ENCODE measurements at regions not wholly inside any gene's neighbourhood (a gene's known extent, or its start where the extent isn't known, plus 50 kb on each side); places are given as distances from the start of the nearest gene placed in this dataset.

DNA sequence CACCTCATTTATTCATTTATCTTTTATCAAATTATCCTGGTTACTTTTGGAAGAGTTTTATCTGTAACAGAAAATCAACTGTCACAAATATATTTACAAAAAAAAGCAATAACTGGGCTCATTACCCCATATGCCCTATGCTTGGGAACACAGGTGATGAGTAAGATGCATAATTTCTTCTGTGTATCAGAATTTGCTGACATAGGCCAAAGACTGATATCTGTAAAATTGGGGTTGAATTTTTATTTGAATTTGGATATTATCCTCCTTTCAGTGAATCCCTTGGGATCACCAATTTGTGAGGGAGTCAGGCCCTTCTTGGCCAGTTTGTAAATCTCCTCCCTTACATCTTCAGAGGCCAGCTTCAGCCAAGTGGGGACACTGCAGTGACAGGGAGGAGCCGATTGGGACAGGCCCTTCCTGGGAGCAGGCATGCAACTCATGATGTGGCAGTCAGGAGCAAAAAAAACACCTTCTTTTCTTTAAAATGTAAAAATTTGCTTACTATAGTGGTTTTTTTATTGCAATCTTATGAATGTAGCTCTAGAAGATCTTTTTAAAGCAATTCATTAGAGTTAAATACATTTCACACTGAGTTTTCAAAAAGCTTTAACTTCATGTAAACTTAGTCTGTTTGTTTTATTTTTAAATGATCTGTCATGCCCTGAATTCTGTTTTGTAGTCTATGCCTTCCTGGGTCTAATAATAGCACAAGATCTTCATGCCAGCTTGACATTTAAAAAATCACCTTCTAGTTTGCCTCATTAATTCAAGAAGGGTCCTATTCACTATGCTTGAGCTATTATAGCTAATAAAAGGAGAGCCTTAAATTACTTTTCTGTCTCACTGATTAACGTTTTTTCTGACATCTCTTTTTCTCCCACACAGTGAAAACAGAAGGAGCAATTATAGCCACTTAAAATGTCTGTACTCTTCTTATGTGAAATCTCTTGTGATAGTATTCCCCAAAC, 136.6 kb upstream of the SPRY1 start:
- in situ Hi-C loops (cut with HindIII; ENCODE audit: low sequenced_read_pairs): no loop called here

DNA sequence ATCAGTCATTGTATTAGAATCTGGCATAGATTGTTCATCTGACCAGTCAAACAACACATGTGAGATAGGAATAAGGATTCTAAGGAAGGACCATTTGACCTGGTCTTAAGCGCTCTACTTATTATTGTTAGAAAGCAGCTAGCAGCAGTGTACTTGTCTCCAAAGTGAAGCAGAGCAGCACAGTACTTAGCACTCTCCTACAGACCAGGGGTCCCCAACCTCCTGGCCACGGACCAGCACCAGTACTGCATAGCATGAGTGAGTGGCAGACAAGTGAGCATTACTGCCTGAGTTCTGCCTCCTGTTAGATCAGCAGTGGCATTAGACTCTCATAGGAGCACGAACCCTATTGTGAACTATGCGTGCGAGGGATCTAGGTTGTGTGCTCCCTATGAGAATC, 135.9 kb upstream of the SPRY1 start:
- in situ Hi-C loops (cut with HindIII; ENCODE audit: low sequenced_read_pairs): no loop called here

GRCh38 chr4:123262080-123262479, 134.5 kb upstream of the SPRY1 start:
- in situ Hi-C loops (cut with HindIII; ENCODE audit: low sequenced_read_pairs): no loop called here

GRCh38 chr4:123265443-123265842, 131.2 kb upstream of the SPRY1 start:
- in situ Hi-C loops (cut with HindIII; ENCODE audit: low sequenced_read_pairs): no loop called here

DNA sequence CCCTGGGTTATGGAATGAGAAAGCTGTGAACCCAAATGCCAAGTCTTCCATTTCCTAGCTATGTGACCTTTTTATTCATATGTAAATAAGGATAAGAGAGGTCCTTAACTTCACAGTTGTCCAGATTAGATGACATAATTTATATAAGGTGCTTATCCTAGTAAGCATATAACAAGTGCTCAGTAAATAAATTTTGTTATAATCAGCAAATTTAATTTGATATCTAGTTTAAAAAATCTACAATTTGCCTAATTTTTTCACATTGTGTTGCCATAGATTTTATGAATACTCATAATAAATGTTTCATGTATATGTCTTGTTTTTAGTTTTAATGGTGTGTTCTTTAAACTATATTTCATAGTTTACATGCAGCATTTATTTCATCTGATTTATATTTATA, 130.4 kb upstream of the SPRY1 start:
- in situ Hi-C loops (cut with HindIII; ENCODE audit: low sequenced_read_pairs): no loop called here

GRCh38 chr4:123278755-123279154, 117.8 kb upstream of the SPRY1 start:
- in situ Hi-C loops (cut with HindIII; ENCODE audit: low sequenced_read_pairs): no loop called here

GRCh38 chr4:123283371-123283895, 113.2 kb upstream of the SPRY1 start:
- in situ Hi-C loops (cut with HindIII; ENCODE audit: low sequenced_read_pairs): no loop called here

DNA sequence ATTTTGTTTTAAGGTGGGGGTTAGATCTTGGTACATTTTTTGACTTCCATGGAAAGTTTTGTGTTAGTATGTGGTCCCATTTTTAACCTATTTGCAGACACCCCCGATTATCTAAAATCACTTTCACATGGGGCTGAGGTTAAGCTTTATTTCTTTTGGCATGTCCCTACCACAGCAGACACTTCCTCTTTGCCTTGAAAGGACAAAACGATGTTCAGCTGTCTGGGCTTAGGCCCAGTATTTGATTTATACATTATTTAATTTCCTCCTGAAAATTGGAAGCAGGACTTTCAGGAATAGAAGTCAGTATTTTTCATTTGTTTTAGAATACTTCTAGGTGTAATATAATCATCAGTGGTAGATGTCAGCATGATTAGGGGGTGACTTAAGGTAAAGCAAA, 112.4 kb upstream of the SPRY1 start:
- in situ Hi-C loops (cut with HindIII; ENCODE audit: low sequenced_read_pairs): no loop called here

DNA sequence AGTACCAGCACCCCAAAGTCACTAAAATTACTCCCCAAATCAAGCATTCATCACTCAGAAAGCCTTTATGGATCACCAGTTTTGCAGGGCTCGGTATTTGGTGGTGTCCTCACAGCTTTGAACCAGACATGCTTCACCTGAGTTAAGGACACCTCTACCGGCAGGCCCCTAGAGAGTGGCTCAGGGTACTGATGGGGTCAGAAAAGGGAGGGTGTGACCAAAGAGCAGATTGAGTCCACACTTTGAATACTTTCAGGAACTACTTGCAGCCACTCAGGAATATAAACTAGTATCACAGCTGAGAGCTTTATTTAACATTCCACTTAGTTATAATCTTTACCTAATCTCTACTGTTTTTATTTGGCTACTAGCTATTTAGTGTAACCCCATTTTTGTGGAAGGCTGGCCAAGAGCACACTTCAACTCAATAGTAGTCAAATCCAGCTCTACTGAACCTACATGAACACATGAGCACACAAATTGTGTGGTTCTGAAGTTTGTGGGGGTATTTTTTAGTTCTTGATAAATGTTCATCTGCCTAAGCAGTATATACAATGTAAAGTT, 109.6 kb upstream of the SPRY1 start:
- in situ Hi-C loops (cut with HindIII; ENCODE audit: low sequenced_read_pairs): no loop called here

DNA sequence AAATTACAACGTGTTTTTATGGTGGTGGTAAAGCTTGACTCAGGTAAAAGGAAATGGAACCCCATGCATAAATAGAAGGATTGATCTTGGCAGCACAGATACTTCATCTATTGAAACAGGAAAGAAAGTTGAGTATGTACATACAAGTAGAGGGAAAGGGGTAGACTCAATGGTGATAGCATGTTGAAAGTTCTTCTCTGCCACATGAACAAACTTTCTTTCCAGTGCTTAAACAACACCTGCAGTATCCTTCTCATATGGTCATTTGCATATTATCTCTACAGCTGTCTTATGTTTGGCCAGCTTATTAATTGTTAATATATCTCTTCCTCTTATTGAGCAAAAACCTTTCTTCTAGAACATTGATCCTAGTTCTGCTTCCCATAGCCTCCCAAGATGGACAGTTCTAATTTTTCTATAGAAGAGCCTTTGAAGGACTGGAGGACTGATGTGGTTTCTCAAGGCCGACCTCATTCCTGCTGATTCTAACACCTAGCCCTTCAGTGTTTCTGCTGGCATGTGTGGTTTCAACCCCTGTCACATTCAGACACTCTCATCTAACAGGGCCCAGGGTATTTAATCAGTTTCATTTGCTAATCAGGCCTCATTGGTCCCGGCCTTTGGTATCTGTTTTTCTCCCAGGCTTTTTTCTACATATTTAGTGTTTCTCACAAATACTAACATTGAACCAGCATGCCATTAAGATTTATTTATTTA, 108.1 kb upstream of the SPRY1 start:
- in situ Hi-C loops (cut with HindIII; ENCODE audit: low sequenced_read_pairs): no loop called here

GRCh38 chr4:123291329-123291728, 105.3 kb upstream of the SPRY1 start:
- in situ Hi-C loops (cut with HindIII; ENCODE audit: low sequenced_read_pairs): no loop called here

GRCh38 chr4:123297836-123298235, 98.8 kb upstream of the SPRY1 start:
- in situ Hi-C loops (cut with HindIII; ENCODE audit: low sequenced_read_pairs): no loop called here

DNA sequence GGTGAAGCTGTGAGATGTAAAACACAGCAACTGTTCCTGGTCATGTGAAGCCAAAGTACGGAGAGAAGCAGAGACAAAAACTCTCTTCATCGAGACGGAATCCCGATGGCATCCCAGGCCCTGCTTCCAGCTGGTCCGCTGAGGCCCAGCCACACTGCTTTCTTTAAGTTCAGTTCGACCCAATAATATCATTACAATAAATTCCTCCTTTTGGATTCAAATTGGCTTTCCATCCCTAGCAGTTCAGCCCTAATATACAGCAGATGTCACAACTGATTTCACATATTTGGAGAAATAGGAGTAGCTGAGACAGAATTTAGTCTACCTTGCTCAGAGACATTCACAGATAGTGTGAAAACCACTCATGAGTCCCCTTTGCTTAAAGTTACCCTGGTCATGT, 98.3 kb upstream of the SPRY1 start:
- in situ Hi-C loops (cut with HindIII; ENCODE audit: low sequenced_read_pairs): no loop called here

DNA sequence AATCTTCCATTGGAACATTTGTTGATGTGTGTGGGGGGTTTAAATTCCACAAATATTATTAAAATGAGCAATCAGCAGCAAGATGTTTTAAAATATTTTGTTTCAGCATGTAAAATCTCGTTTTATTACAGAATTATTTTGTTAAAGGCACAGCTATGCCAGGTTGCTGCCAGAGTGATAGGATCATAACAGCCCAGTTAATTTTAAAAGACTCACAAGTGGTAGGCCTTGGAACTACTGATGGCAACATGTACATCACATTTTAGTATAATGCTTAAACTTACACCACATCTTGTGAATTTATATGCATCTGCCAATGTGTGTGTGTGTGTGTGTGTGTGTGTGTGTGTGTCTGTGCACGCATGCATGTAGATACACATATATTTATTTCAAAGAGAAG, 97.8 kb upstream of the SPRY1 start:
- in situ Hi-C loops (cut with HindIII; ENCODE audit: low sequenced_read_pairs): no loop called here

GRCh38 chr4:123299212-123299691, 97.3 kb upstream of the SPRY1 start:
- in situ Hi-C loops (cut with HindIII; ENCODE audit: low sequenced_read_pairs): no loop called here

DNA sequence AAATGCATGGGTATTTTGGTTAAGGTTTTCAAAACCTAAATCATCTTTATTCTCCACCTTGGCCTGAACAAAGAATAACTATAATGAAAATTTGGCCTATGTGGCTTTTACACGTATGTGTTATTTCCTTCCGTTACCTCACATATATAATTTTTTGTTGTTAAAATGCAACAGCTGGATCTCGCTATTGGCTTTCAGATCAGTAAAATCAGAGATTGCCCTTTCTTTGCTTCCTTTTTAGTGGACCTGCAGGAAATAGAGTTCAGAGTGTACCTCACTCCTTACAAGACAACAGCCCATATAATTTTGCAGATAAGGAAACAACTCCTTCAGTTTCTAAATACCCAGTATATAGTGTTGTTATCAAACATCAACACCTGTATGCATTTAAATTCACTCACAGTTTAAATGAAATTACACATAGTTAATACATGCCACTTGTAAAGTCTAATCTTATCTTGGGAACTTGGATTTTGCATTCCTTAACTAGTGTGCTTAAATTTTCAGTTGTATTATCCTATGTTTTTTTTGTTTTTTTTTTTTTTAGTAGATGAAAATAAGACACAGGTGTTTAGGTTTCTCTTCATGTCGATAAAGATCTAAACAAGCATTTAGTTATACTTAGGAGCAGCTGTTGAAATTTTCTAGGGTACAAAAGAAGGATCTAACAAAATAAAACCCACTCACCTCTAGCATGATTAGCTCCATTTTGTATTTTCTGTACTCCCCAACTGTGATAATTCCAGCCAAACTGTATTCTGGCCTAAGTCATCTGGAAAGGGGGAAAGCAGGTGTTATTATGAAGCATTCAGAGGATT, 96.2 kb upstream of the SPRY1 start:
- in situ Hi-C loops (cut with HindIII; ENCODE audit: low sequenced_read_pairs): no loop called here

DNA sequence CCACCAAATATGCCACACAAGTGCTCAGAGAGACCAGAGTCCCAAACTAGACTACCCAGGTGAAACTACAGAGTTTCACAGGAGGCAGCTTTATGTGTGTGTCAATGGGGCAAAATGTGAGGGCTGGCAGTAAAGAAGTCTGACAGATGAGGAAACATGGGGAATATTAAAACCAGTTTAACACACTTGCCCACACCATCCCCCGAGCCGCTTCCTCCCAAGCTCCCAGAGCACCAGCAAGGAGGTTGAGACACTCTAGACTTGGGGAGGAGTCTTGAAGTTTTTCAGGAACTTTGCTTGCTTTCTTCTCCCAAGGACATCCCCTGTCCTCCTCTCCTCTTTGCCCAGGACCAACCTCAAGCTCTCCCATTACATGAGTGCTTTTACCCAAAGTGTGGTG, 94.7 kb upstream of the SPRY1 start:
- in situ Hi-C loops (cut with HindIII; ENCODE audit: low sequenced_read_pairs): no loop called here

- in situ Hi-C loops (cut with HindIII; ENCODE audit: low sequenced_read_pairs): no loop called here
Observed at GRCh38 chr4:123304151-123304964, 92.2 kb upstream of the SPRY1 start.

DNA sequence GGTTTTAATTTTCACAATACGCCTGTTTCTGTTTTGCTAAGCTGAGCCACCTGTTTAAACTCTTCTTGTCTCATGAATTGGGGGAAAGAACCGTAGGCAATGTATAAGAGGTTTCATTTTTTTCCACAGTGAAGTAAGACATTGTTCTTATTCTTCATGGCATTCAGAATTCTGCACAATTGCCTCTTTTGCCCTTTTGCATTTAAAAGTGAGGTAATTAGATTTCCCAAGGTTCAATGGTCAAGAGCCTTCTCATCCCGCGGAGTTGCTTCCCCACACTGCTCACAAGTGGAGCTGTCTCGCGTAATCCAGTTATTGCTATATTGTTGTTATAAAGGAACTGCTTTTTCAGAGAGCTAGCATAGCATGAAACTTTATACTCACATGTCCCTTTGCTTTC, 90.9 kb upstream of the SPRY1 start:
- in situ Hi-C loops (cut with HindIII; ENCODE audit: low sequenced_read_pairs): no loop called here

- in situ Hi-C loops (cut with HindIII; ENCODE audit: low sequenced_read_pairs): no loop called here
Observed at GRCh38 chr4:123306769-123307168, 89.8 kb upstream of the SPRY1 start.

Data from endothelial cell of hepatic sinusoid (primary cell).